ENCODE measurements at regions not wholly inside any gene's neighbourhood (a gene's known extent, or its start where the extent isn't known, plus 50 kb on each side); places are given as distances from the start of the nearest gene placed in this dataset.

GRCh38 chr1:195337646-195338045, 1270.6 kb downstream of the KCNT2 start:
- TF ChIP-seq CTCF (IDR thresholded peaks at IDR 0.05; ENCODE audit: extremely low read depth in 1 of 2, insufficient read depth in 1 of 2, low read depth in 1 of 2, low read length in 2 of 2) (no peak), EZH2 (IDR thresholded peaks at IDR 0.05; ENCODE audit: borderline replicate concordance, low read depth, low read length, severe bottlenecking) (no peak), POLR2A (IDR thresholded peaks at IDR 0.05; ENCODE audit: low read depth, low read length) (no peak), MAX (IDR thresholded peaks at IDR 0.05; ENCODE audit: insufficient read depth, insufficient read length) (no peak), POLR2AphosphoS5 (IDR thresholded peaks at IDR 0.05; ENCODE audit: insufficient read depth, low read depth, low read length) (no peak), JUN (IDR thresholded peaks at IDR 0.05; ENCODE audit: borderline replicate concordance, insufficient read depth, insufficient read length, low read depth) (no peak), GATA2 (IDR thresholded peaks at IDR 0.05; ENCODE audit: insufficient read depth, insufficient read length, low read depth, low read length) (no peak), MYC (IDR thresholded peaks at IDR 0.05; ENCODE audit: low read depth, low read length) (no peak)
